B cell (primary cell): ENCODE measurements at regions not wholly inside any gene's neighbourhood (a gene's known extent, or its start where the extent isn't known, plus 50 kb on each side); places are given as distances from the start of the nearest gene placed in this dataset.

Experiments
- ATAC-seq: fragments of 200-7000 bp; cut with Tn5 transposase; one replicate; pipeline ENCODE4 v1.10.0; 2021; ENCODE audit warnings: low read depth, mild to moderate bottlenecking, moderate number of reproducible peaks, moderate library complexity
- CTCF ChIA-PET: fragments of 350-600 bp; sonication (Branson Sonifier 250); formaldehyde crosslinking; loops from one replicate; lab custom pipeline; 2021; ENCODE audit warnings: antibody characterized with exemption, inconsistent platforms; lab: Charles Lee
- POLR2A ChIA-PET: fragments of 350-600 bp; sonication (Branson Sonifier 250); formaldehyde crosslinking; loops from one replicate; lab custom pipeline; 2021; ENCODE audit warnings: antibody characterized with exemption; lab: Charles Lee
- DNase-seq: peaks from one replicate; pipeline ENCODE4 v3.0.0; 2013
- H2AFZ ChIP-seq: 2 replicates; pipeline ENCODE4 v1.6.1; 2012; ENCODE audit warnings: mild to moderate bottlenecking, low read depth, low read length; ENCODE audit not compliant: insufficient read depth, poor library complexity, severe bottlenecking
- H3K27ac ChIP-seq, 2 donors: 1 replicate in 1 of 2; 2 replicates in 1 of 2; pipeline ENCODE4 v1.5.1; 2012 to 2013; ENCODE audit warnings: low read length in 2 of 2, mild to moderate bottlenecking in 2 of 2, moderate library complexity in 1 of 2
- H3K27me3 ChIP-seq, 4 experiments: fragments of 200-600 bp in 1 of 4; sonication (generic) in 1 of 4; replicated peaks in 1 of 4; 1 replicate in 2 of 4; 2 replicates in 2 of 4; pipeline versions ENCODE4 v1.6.1 to v1.7.0; 2013 to 2016; ENCODE audit warnings: low read length in 3 of 4, mild to moderate bottlenecking in 2 of 4, mixed read lengths in 1 of 4, moderate library complexity in 1 of 4; ENCODE audit not compliant: insufficient read depth in 4 of 4, control insufficient read depth in 3 of 4; ENCODE audit errors: control extremely low read depth in 1 of 4
- H3K36me3 ChIP-seq, 2 experiments: replicated peaks in 1 of 2; 1 replicate in 1 of 2; 2 replicates in 1 of 2; pipeline versions ENCODE4 v1.6.1 to v1.7.1; 2013; ENCODE audit warnings: low read length in 1 of 2; ENCODE audit not compliant: insufficient read depth in 2 of 2, control insufficient read depth in 1 of 2; ENCODE audit errors: control extremely low read depth in 1 of 2, extremely low read depth in 1 of 2
- H3K4me1 ChIP-seq, 2 donors: fragments of 200-600 bp in 1 of 2; sonication (generic) in 1 of 2; 1 replicate in 1 of 2; 2 replicates in 1 of 2; pipeline versions ENCODE4 v1.5.1 to v1.6.1; 2013 to 2017; ENCODE audit warnings: low read length in 2 of 2; ENCODE audit not compliant: control insufficient read depth in 2 of 2, insufficient read depth in 2 of 2
- H3K4me2 ChIP-seq: replicated peaks from 2 replicates; pipeline ENCODE3; 2012; ENCODE audit warnings: mild to moderate bottlenecking, low read depth, low read length; ENCODE audit not compliant: poor library complexity, severe bottlenecking
- H3K4me3 ChIP-seq, 5 experiments: fragments of 200-600 bp in 1 of 5; sonication (generic) in 1 of 5; 1 replicate in 3 of 5; 2 replicates in 2 of 5; pipeline versions ENCODE4 v1.5.1 to v1.7.0; 2011 to 2016; ENCODE audit warnings: low read length in 4 of 5, mild to moderate bottlenecking in 4 of 5, low read depth in 2 of 5, control low read depth in 1 of 5, moderate library complexity in 1 of 5; ENCODE audit not compliant: insufficient read depth in 1 of 5; ENCODE audit errors: control extremely low read depth in 1 of 5, extremely low read depth in 1 of 5
- H3K79me2 ChIP-seq: fragments of 200-600 bp; sonication (generic); one replicate; pipeline ENCODE4 v1.6.0; 2016; ENCODE audit warnings: low read length; ENCODE audit not compliant: control insufficient read depth, insufficient read depth
- H3K9ac ChIP-seq: fragments of 200-600 bp; sonication (generic); 2 replicates; pipeline ENCODE4 v1.6.1; 2017; ENCODE audit warnings: mild to moderate bottlenecking, low read length, moderate library complexity
- H3K9me3 ChIP-seq, 3 donors: one replicate each; pipeline versions ENCODE4 v1.6.1 to v1.7.1; 2013; ENCODE audit warnings: low read length in 2 of 3; ENCODE audit not compliant: control insufficient read depth in 2 of 3, insufficient read depth in 1 of 3; ENCODE audit errors: control extremely low read depth in 1 of 3
- H4K20me1 ChIP-seq: 2 replicates; pipeline ENCODE4 v1.6.0; 2012; ENCODE audit warnings: mild to moderate bottlenecking, low read length; ENCODE audit not compliant: insufficient read depth, control insufficient read depth, poor library complexity, severe bottlenecking
- H3K27ac Mint-ChIP-seq: one replicate; pipeline ENCODE4 v1.8.0; 2021; ENCODE audit warnings: mixed read lengths
- H3K27me3 Mint-ChIP-seq: one replicate; pipeline ENCODE4 v1.8.0; 2021; ENCODE audit warnings: mixed read lengths
- H3K4me1 Mint-ChIP-seq: one replicate; pipeline ENCODE4 v1.8.0; 2021; ENCODE audit warnings: mixed read lengths
- H3K4me3 Mint-ChIP-seq: one replicate; pipeline ENCODE4 v1.8.0; 2021; ENCODE audit warnings: mixed read lengths
- H3K9me3 Mint-ChIP-seq: one replicate; pipeline ENCODE4 v1.8.0; 2022; ENCODE audit warnings: mixed read lengths; ENCODE audit not compliant: insufficient read depth
- CTCF ChIP-seq: fragments of 200-600 bp; IDR thresholded peaks from one replicate; pipeline ENCODE4 v1.8.0; 2022; ENCODE audit warnings: antibody characterized with exemption, mild to moderate bottlenecking
- EZH2 ChIP-seq: IDR thresholded peaks from 2 replicates; pipeline ENCODE4 v1.6.1; 2012; ENCODE audit warnings: borderline replicate concordance, low read depth, mild to moderate bottlenecking, moderate library complexity, low read length; ENCODE audit not compliant: insufficient read depth, poor library complexity, severe bottlenecking
- WGBS: methylation state at CpG from one replicate; pipeline ENCODE4 v1.1.5; 2013; ENCODE audit warnings: missing lambda C conversion rate; ENCODE audit not compliant: insufficient coverage; 5-methylcytosine and 5-hydroxymethylcytosine counted together
- intact Hi-C: fragments of 100-400 bp; cut with micrococcal nuclease; formaldehyde crosslinking; loops from one replicate; pipeline ENCODE4 v1.10.0; 2022

DNA sequence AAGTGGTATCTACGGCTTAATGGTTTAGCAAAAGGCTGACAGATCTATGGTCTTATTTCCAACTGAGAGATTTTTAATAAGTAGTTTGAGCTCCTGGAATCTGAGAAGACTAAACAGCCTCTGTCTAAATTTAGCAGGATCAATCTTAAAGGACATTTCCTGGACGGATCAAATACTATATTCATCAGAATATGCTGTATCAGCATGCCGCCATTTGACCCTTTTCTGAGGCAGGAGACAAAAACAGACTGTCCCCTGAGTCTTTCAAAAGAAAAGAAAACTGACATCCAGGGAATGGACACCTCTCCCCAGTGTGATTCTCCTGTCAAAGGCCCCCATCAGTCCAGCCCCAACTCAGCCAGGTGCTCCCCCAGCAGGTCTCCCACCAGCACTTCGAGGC, 443.7 kb downstream of the GXYLT1 start:
- DNase-seq: no peak
- H3K4me2 ChIP-seq: no peak overlapping the region
- no peak overlapping the region for H2AFZ ChIP-seq
- H3K27ac Mint-ChIP-seq: no peak overlapping the region
- H3K4me1 Mint-ChIP-seq: no peaks in the 10 kb centered on the region
- 83% methylated on average over 2 of the region's 4 CpGs for WGBS
- H3K27ac ChIP-seq: no peak overlapping the region
- H3K9ac ChIP-seq: no peak overlapping the region
- no peak for TF ChIP-seq EZH2
- no peak for TF ChIP-seq CTCF
- H3K4me1 ChIP-seq: no peaks in the 10 kb centered on the region
- ATAC-seq: no peak
- H4K20me1 ChIP-seq: no peaks in the 10 kb centered on the region
- CTCF ChIA-PET: no interaction called here
- H3K79me2 ChIP-seq: no peaks in the 10 kb centered on the region
- no peaks in the 10 kb centered on the region for H3K36me3 ChIP-seq
- POLR2A ChIA-PET: no interaction called here
- intact Hi-C loops: no loop called here
- no peaks in the 10 kb centered on the region for H3K9me3 ChIP-seq
- H3K9me3 Mint-ChIP-seq: no peaks in the 10 kb centered on the region
- H3K4me3 Mint-ChIP-seq: no peak overlapping the region
- H3K27me3 ChIP-seq: no peaks in the 10 kb centered on the region
- H3K4me3 ChIP-seq: no peak overlapping the region
- no peaks in the 10 kb centered on the region for H3K27me3 Mint-ChIP-seq

GRCh38 chr12:41699658-41700057, 445.0 kb downstream of the GXYLT1 start:
- ChIA-PET CTCF (no interaction called here), POLR2A (no interaction called here)
- TF ChIP-seq EZH2: no peak
- no peak for TF ChIP-seq CTCF
- no peak for DNase-seq
- Histone ChIP-seq H3K9me3 (no peaks in the 10 kb centered on the region), H3K36me3 (no peaks in the 10 kb centered on the region), H3K9ac (no peak overlapping the region), H4K20me1 (no peaks in the 10 kb centered on the region), H3K27me3 (no peaks in the 10 kb centered on the region), H3K4me1 (no peaks in the 10 kb centered on the region), H3K4me2 (no peak overlapping the region), H2AFZ (no peak overlapping the region), H3K4me3 (no peak overlapping the region), H3K27ac (no peak overlapping the region), H3K79me2 (no peaks in the 10 kb centered on the region)
- 93% methylated on average over 3 of the region's 3 CpGs for WGBS
- Mint-ChIP-seq H3K4me1 (no peaks in the 10 kb centered on the region), H3K27ac (no peak overlapping the region), H3K9me3 (no peaks in the 10 kb centered on the region), H3K4me3 (no peak overlapping the region), H3K27me3 (no peaks in the 10 kb centered on the region)
- intact Hi-C loops: no loop called here
- no peak for ATAC-seq
